NCI-H345 treated with DMSO at 0.1 percent for 48 hours (cell line): ENCODE measurements at regions not wholly inside any gene's neighbourhood (a gene's known extent, or its start where the extent isn't known, plus 50 kb on each side); places are given as distances from the start of the nearest gene placed in this dataset.
"Not testable (repeated sequence)": the region's sequence is repeated elsewhere in the genome, so short reads cannot be mapped to it uniquely, and the experiment has no call there.

Experiments used
- DNase-seq: peaks from one replicate; lab custom pipeline; 2025; ENCODE audit not compliant: unreplicated experiment; lab: John Stamatoyannopoulos, UW

DNA sequence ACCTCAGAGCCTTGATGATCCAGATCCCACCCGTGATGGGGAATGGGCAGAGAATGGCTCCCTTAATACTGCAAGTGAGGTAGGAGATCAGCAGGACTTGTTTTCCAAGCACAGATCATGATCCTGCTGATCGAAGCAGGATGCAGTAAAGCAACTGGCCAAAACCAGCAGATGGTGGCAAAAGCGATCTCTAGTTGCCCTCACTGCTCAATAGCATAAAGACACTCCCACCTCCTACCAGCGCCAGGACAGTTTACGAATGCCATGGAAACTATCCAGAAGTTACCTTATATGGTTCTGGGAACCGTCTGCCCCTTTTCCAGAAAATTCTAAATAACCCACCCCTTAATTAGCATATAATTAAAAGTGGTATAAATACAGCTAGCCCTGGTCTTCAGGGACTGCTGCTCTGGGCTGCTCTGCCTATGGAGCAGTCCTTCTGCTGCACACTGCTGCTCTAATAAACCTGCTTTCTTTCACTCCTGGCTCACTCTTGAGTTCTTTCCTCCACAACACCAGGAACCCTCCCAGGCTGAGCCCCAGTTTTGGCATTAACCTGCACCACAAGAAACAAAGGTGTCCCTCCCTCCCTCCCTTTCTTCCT, 415.8 kb downstream of the PREX1 start:
- no peak for DNase-seq

DNA sequence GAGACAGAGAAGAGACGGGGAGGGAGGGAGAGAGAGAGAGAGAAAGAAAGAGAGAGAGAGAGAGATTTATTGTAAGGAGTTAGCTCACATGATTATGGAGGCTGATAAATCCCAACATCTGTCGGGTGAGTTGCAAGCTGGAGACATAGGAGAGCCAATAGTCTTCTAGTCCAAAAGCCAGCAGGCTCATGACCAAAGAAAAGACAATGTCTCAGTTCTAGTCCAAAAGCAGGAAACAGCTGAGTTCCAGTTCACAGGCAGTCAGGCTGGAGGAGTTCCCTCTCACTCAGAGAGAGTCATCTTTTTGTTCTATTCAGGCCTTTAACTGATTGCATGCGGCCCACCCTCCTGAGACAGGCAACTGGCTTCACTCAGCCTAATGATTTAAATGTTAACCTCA, 416.6 kb downstream of the PREX1 start:
- DNase-seq: no peak

DNA sequence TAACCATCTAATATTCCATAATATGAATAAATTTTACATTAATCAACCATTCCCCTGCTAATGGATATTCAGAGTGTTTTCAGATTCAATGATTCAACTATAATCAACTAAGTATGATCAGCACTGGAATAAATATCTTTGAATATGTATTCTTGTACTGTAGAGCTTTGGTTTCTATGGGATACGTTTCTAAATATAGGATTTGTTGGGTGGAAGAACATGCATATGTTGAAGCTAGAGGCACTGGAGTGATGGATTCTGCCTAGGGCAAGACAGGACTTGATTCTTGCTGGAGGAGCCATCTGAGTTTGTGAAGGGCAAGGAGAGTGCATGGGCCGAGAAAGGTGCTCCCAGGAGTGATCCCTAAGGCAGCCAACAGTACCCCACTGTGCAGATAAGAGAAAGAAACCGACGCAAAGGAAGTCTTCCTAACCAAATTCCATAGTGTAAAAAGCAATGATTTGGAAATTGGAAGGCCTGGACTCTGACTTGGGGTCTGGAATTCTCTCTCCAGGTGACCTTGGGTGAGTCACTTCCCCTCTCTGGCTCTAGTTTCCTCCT, 418.7 kb downstream of the PREX1 start:
- DNase-seq: no peak

DNA sequence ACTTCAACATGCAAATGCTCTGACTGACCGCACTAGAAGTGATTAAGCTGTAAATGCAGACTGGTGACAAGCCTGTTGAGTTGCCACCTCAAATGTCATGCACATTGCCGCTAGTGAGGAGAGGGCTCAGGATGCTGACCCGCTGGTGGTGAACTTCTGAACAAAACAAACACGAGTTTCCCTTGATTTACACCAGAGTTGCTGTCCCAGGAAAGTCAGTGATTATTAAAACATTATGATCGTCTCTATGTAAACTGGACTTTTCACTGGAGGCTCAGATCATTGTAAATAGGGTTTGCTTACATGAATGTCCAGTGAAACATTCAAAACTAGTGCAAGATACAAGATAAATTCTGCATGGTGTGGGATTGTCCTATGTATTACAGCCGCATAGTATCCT, 420.1 kb downstream of the PREX1 start:
- no peak for DNase-seq

DNA sequence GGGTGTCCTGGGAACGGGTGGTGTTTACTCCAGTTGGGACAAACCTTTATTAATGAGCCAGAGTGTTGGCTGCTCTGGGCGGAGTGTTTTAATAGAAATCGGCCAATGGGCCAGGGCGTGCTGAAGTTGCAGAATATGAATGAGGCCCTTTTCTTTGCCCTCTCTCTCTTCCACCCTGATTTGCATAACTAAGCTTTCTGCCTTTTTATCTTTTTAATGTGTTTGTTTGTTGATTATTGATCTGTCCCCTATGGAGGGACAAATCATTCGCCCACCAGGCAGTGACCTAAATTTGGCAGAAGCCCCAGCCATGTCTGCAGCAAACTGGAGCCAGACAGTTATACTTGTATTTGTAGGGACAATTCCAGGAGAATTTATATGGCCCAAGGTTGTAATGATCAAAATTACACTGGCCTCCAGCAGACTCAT, 420.9 kb downstream of the PREX1 start:
- DNase-seq: no peak

DNA sequence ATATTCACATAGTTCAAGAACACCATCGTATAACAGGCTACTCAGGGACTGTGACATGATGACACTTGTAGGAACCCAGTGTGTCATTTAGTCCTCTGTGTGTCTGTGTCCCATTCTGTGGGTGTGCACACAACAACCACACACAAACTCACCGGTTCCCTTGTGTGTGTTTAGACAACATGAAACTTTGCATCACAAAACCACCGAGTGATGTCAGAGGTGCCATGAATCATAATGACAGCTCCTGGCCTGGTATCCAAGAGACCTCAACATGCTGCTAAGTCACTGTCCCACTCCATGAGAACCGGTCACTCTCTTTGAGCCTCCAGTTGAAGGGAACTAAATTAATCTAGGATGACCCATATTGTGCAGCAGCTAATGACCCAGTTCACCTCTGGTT, 421.3 kb downstream of the PREX1 start:
- no peak for DNase-seq

DNA sequence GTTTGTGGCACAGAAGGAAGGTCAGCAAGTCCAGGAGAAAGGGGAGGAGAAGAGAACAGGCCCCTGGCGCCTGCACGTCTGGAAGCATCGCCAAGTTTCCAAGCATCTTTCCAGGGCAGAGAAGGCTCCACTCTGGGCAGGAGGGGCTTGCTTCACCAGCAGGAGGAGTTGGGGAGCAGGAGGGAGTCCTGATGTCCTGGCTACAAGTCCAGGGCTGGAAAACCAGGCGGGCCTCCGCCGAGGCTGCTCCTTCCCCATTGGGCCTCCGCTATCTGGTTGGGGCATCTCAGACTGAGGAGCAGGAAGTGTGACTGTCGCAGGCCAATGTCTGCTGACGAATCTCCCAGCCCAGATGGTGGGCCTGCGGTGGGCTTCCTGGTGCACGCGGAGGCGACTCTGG, 421.9 kb downstream of the PREX1 start:
- no peak for DNase-seq

DNA sequence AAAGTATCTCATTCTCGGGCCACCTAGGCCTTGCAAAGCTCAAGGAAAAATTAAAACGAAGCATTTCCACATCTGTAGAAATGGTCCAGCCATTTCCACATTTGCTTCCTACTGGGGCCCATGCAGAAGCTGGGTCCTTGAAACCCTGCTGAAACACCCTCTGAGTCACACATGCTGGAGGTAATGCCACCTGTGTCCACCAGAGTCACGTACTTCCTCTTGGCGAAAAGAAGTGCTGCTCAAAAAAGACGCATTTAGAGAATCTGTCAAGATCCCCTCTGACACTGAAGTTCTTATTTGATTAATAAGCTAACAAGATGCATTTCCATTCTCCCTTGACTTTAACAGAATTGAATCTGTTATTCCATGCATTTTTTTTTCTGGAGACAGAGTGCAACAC, 423.2 kb downstream of the PREX1 start:
- no peak for DNase-seq

DNA sequence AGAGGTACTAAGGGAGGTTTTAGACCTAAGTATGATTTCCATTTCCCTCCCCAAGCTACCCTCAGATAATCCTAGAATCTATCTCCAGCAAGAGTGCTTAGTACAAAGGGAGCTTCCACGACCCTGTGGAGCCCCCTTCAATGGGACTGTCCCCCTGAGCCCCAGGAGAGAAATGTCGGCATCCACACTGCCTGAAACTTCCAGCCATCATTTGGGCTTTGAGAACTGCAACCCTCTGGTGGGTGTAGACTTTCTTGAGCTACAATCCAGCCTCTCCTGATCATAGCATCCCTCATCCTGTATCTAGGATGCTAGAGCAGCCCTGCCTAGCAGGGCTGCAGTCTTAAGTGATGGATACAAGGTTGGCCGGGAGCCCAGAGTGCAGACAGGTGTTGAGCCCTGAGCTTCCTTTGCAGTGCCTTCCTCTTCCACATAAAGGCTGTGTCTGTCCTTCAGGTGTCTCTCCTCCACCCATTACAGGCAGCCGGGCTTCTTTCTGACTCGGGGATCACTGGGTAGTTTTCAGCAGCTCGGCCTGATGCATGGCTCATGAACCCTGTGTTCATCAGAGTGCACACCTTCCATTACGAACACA, 424.5 kb downstream of the PREX1 start:
- peak; percentile 45 for DNase-seq

DNA sequence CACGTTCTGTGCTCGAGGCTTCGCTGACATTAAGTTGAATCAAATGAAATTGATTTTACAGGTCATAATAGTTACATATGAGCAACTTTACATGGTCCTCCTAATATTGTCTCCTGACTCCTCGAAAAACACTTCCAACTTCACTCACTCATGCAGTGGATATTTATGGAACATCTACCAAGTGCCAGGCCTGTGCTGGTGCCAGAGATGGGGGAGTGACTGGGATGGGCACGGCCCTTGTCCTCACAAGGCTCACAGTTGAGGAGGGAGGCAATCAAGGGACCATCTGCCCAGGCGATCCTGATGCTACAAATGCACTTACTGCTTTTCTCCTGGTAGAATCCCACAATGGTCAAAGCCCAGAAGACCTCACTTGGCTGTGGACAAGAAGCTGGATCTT, 426.4 kb downstream of the PREX1 start:
- DNase-seq: no peak

DNA sequence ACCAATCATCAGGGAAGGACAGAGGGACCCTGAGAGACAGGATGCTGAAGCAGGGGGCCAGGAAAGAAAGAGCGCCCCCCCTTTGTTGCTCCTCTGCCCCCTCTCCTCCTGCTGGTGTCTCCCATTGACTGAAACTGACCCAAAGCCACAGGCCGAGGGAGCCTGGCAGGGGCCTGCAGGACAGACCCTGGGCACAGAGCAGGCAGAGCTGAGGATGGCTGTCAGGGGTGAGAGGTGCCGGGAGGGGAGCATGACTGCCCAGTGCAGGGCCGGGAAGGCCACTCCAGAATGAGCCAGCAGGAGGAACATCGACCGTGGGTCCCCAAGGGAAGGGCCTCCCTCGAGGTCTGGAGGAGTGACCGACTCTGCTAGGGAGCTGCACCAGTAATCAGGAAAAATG, 427.8 kb downstream of the PREX1 start:
- DNase-seq: no peak

DNA sequence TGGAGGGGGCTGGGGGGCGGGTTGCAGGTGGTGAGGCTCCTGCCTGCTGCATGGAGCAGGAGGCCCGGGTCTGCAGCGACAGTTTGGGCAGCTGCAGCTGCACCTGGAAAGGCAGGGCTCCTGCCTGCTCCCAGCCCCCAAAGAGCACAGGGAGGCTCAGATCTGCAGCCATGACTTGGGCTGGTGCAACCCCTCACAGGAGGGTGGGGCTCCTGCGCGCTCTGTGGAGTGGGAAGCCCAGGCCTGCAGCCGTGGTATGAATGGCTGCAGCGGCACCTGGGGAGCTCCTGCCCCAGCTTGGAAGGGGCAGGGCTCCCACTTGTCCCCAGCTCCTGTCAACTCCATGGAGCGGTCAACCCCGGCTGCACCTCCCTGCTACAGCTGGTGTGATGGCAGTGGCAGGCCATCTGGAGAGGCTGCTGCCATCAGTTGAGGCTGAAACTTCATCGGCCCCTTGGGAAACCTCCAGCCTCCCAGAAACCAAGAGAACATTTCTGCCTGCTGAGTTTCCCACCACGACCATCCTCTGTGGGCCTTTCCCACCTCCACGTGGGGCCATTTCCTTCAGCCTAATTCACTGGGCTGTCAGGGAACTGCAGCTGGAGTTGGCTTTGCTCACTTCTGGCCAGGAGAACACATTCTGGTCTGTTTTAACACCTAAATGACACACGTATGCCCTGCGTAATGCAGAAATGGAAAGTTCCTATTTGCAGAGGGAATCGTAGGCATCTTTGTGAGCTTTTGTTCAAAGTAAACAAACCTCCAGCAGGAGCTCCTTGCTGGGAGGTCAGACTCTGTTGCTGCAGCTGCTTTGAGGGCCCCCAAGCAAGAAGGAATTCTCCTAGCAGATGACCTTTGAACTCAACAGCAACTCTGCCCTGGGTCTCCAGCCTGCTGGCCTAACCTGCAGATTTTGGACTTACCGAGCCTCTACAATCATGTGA, 429.0 kb downstream of the PREX1 start:
- no peak for DNase-seq

DNA sequence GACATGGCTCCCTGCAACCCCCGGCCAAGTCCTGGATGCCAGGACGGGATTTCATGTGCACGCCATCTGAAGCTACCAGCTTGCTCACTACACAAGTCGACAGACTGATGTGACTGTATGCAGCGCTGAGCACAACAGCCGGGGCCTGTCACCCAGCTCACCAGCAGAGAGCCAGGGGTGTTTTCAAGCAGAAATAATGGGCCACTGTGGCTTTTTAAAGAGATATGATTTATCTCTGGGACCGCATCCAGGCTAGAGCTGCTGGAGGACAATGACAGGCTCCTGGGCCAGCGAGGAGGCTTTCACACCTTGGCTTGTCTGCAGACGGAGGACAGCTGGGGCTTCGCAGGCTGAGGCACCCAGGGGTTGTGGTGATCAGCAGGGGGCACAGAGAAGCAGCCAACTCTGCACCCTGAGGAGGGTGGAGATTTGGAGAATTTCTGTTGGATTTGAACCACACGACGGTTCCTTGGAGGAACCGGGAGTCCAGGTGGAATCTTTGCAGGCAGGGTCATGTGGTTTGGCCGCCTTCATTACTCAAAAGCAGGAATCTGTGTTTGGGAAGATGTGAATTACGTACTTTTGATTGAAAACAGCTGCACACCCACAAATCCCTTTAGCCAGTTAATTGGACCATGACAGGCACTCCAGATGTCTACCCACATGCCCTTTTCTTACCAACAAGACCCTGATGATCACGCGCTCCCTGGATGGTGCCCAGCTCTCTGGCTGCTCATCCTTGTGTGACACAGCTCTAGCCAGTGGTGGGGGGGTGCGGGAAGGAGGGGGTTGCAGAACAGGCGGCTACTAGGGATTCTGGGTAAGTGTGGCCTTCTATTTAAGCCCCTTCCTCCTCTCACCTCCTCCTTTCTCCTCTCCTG, 430.6 kb downstream of the PREX1 start:
- not testable (repeated sequence) for DNase-seq

DNA sequence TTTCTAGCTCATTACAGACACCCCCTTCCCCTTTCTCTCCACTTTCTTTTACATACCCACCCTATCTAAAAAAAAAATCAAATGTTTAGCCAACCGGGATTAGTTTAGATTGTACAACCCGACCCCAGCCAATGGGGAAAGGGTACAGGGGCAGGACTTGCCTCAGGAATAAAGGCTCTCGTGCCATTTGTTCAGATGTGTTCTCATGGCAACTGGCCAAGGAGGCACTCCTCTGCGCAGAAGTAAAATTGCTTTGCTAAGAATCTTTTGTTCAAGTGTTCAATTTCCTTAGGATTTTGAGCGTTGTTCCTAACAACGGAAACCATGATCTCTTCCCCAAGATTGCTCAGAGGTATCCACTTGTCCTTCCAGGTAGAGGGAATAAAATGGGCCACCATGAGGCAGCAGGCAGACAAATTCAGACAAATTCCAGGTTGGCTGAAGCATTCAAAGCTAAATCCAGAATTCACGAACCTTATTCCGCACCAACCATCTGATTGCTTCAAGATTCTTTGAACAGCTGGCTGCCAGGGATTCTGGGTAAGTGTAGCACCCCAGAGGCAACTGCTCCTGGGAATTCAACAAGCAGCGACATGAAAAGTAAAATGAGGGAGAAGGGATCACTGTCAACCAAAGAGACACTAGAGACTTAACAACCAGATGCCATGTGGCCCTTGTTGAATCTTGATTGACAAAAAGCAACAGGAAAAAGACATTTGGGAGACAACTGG, 431.8 kb downstream of the PREX1 start:
- DNase-seq: no peak

DNA sequence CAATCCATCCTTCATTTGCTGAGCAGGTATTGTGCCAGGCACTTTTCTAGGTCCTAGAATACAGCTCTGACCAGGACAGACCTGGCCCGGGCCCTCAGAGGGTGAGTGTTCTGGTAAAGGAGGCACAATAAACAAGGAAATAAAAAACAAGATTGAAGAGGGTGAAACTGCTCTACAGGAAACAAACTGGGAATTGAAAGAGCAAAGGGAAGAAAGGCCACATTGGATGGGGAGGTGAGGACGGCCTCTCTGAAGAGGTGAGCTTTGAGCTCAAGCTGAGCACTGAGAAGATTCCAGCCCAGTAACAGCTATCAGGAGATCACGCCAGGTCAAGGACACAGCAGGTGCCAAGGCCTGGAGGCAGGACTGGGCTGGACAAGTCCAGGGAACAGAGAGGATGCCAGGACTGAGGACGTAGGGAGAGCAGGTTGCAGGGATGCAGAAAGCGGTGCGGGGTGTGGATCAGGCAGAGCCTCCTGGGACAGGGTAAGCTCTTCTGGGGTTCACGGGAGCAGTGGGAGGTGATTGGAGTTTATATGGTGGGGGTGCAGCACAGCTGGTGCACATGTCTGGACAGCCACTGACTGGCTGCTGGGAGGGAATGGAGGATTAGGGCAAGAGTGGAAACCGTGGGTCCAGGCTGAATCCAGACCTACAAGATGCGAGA, 433.3 kb downstream of the PREX1 start:
- no peak for DNase-seq

DNA sequence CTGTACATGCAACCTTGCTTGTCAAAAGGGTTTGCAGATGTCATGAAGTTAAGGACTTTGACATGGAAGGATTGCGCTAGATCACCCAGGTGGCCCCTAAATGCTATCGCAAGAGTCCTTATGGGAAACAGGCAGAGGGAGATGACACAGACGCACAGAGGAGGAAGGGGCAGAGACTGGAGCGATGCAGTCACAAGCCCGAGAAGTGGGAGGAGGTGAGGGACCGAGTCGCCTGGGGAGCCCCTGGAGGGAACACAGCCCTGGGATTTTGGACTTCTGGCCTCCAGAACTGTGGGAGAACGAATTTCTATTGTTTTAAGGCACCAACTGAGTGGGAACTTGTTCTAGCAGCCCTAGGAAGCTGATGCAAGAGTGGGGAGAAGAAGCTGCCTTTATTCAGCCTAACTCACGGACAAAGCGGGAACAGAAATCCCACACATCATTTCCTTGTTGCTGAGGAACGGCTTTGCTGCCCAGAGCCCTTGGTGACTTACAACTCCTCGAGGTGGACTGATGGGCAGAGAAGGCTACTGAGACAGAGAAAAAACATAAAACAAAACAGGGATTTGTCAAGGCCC, 434.0 kb downstream of the PREX1 start:
- no peak for DNase-seq

DNA sequence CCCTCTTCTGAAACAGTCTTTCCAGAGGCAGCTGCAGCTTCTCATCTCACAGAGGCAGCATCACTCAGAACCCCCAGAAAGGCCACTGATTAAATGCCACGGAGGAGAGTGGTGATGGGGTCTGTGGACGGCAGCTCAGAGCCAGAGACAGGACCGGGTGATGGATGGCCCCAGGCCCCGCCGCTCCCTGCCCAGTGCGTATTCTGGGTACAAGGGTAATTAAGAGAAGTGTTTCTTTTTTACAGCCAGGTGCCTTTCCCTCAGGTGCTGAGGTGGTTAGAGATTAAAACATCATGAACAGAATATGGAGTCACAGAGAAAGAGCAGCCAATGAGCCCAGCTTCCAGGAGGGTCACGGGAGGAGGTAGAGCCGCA, 434.5 kb downstream of the PREX1 start:
- DNase-seq: no peak

DNA sequence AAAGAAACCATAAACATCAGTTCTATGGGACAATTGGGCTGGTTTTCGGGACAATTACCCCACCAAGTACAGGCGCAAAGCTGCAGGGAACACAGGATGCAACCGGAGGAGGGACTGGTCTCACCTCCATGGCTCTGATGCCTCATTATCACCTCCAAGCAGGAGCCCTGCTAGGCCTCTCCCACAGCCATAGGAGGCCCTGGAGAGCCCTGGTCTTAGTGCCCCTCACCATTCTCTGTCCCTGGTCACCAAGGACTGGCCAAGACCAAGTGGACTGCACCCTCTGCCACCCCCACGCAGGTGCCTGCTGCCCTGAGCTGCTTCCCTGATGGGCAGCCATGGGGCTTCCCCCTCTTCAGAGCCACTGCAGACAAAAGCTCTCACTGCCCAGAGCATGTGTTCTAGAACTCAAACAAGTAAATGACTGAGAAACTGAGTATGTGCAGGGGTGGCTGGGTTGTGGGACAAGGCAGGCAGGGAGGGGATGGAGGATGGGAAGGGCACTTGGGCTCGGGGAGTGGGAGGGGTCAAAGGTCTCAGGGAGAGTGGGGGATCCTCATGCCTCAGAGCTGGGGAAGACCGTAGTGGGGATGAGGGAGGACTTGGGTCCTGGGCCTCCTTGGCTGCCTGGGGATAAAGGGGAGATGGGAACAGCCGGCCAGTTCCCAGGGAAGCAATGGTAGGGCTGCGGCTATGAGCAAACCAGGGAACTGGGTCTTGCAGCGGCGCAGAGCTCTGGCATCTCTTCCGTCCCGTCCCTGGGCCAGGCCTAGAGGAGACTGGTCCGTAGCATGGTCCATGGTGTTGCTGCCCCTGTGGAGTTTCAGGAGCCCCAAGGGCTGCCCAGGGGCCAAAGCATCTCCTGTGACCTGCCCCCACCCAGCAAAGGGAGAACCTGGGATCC, 435.1 kb downstream of the PREX1 start:
- DNase-seq: no peak
